ENCODE measurements at regions not wholly inside any gene's neighbourhood (a gene's known extent, or its start where the extent isn't known, plus 50 kb on each side); places are given as distances from the start of the nearest gene placed in this dataset.

GRCh38 chr15:96067677-96068076, 262.8 kb upstream of the NR2F2 start:
- no peak for TF ChIP-seq CTCF (IDR thresholded peaks at IDR 0.05)
- TF ChIP-seq ZFX (IDR thresholded peaks at IDR 0.05; ENCODE audit: borderline replicate concordance): no peak

Measured in 22Rv1 (cell line).